HUES48 (cell line): ENCODE measurements at regions not wholly inside any gene's neighbourhood (a gene's known extent, or its start where the extent isn't known, plus 50 kb on each side); places are given as distances from the start of the nearest gene placed in this dataset.

Experiments
- H3K27ac ChIP-seq: one replicate; pipeline ENCODE4 v1.7.0; 2013; ENCODE audit warnings: low read depth, low read length, inconsistent platforms
- H3K27me3 ChIP-seq: 2 replicates; pipeline ENCODE4 v1.6.1; 2013; ENCODE audit warnings: mild to moderate bottlenecking, low read length; ENCODE audit not compliant: control insufficient read depth, insufficient read depth
- H3K36me3 ChIP-seq: 2 replicates; pipeline ENCODE4 v1.6.1; 2013; ENCODE audit warnings: low read length; ENCODE audit not compliant: control insufficient read depth, insufficient read depth
- H3K4me1 ChIP-seq: 2 replicates; pipeline ENCODE4 v1.6.1; 2013; ENCODE audit warnings: mild to moderate bottlenecking, low read length; ENCODE audit not compliant: control insufficient read depth, insufficient read depth
- H3K4me3 ChIP-seq: 2 replicates; pipeline ENCODE4 v1.5.1; 2013; ENCODE audit warnings: mild to moderate bottlenecking, low read depth, low read length
- H3K9ac ChIP-seq: 2 replicates; pipeline ENCODE4 v1.6.1; 2013; ENCODE audit warnings: mild to moderate bottlenecking, low read depth, low read length, moderate library complexity
- H3K9me3 ChIP-seq: 2 replicates; pipeline ENCODE4 v1.6.1; 2013; ENCODE audit warnings: low read length; ENCODE audit not compliant: control insufficient read depth, insufficient read depth

DNA sequence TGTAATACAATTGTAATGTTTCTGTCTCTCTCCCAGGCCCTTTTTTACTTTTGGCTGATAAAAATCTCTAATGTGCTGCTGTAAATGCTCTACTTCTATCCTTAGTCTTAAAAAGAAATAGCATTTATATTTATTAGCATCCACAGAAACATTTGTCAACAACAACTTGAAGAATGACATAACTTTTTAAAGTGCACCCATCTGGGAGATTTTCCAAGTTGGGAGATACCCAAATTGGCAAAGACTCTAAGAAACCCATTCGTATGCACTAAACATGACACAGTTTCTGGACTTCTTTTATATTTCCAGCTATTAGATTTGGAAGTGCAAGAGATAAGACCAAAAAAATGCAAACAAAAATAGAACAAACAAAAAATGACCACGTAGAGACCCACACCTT lies 2287.4 kb upstream of the WWC1 start:
- H3K4me3 ChIP-seq = no peak overlapping the region
- H3K27ac ChIP-seq = no peak overlapping the region
- no peaks in the 10 kb centered on the region for H3K9me3 ChIP-seq
- peaks cover 9% of the 10 kb centered on the region for H3K4me1 ChIP-seq
- no peak overlapping the region for H3K9ac ChIP-seq
- H3K27me3 ChIP-seq = no peaks in the 10 kb centered on the region
- no peaks in the 10 kb centered on the region for H3K36me3 ChIP-seq

DNA sequence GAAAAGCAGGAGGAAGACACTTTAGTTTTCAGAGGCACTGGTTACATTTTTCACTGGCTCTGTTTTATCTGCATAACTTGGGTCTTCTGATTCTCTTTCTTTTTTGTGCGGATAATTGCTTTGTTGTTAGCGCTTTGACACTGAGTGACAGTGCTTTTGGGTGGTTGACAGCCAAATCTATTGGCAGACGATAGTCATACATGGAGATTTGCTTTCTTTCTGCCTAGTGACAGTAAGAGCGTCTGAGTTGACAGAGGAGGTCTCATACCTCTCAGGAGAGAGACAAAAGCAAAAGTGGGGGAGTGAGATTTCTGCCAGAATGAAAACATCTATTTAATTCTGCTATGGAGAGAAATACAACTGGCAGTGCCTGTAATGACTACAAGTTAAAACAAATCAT lies 2278.0 kb upstream of the WWC1 start:
- Histone ChIP-seq H3K27me3 (no peaks in the 10 kb centered on the region), H3K9me3 (no peaks in the 10 kb centered on the region), H3K36me3 (no peaks in the 10 kb centered on the region), H3K9ac (no peak overlapping the region), H3K4me3 (no peak overlapping the region), H3K4me1 (no peaks in the 10 kb centered on the region), H3K27ac (no peak overlapping the region)

DNA sequence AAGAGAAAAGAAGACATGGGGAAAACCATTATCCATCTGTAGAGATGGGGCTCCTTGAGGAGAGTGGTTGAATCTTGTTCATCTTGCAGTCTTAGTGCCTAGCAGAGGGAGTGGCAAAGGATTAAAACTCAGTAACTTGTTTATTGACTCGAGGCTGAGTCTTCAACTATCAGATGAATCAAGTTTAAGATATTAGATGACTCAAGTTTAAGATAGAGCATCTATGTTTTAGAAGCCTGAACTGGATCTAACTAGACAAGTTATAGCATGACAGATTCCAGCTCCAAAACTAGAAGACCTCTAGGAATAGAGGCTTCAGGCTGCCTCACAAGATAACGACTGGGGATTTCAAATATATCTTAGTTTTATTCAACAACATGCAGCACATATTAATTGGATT lies 2277.2 kb upstream of the WWC1 start:
- Histone ChIP-seq H3K9ac (no peak overlapping the region), H3K27ac (no peak overlapping the region), H3K9me3 (no peaks in the 10 kb centered on the region), H3K36me3 (no peaks in the 10 kb centered on the region), H3K27me3 (no peaks in the 10 kb centered on the region), H3K4me3 (no peak overlapping the region), H3K4me1 (no peaks in the 10 kb centered on the region)

DNA sequence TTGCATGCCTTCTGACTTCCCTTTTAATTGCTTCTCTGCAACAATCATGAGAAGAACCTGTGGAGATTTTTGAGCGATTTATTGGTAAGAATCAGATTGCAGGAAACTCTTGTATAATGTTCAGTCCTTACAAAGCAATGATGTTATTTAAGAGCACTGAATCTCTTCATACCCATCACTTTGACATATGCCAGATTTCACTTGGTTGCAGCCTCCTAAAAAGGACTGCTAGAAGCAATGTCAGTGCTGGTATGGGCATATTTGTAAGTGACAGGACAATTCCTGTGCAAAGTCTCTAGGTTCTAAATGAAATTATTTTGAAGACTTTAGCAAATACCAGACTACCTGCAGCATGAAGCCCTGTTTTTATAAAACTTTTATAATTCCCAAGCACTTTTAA lies 2272.7 kb upstream of the WWC1 start:
- 0 out of 2 replicates have a peak, but pooled peaks cover 3% of the 10 kb centered on the region for H3K4me1 ChIP-seq
- H3K4me3 ChIP-seq = no peak overlapping the region
- H3K9me3 ChIP-seq = no peaks in the 10 kb centered on the region
- no peak overlapping the region for H3K27ac ChIP-seq
- H3K27me3 ChIP-seq = no peaks in the 10 kb centered on the region
- H3K36me3 ChIP-seq = no peaks in the 10 kb centered on the region
- H3K9ac ChIP-seq = no peak overlapping the region

DNA sequence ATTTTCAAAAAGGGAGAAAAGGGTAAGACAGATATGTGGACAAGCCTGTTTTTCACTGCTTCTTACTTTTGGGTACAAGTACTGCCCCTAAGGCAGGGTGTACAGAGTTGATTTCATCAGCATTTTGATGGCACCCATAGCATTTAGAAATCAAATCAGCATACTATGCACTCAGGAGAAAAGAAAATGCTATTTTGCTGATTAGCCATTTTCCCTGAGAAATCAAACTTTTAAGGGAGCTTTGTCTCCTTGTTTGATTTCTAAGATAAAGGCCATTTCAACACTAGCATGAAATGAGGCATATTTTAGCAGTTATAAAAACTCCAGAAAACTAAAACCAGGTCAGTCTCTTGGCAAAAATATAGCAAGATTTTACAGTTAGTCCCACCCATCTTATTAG lies 2269.4 kb upstream of the WWC1 start:
- H3K9me3 ChIP-seq = no peaks in the 10 kb centered on the region

DNA sequence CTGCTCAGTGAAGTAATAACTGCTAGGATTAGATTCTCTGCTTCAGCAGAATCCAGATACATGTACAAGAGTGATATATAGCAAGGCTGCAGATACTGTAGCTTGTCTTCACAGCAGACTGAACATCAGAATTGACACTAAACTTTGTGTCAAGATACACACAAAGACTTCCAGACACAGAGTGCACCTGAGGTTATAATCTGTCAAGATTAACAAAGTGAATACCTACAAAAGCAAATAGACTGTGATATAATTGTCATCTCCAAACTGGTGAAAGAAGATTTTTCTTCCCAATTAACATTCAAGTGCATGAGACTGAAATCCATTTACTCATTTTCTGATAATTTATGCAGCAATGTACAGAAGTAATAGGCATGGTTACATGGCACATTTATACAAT lies 2266.5 kb upstream of the WWC1 start:
- Histone ChIP-seq H3K4me1 (0 out of 2 replicates have a peak, but pooled peaks cover 3% of the 10 kb centered on the region), H3K36me3 (no peaks in the 10 kb centered on the region; the same call in 1 of the 2 replicates), H3K27ac (no peak overlapping the region), H3K27me3 (no peaks in the 10 kb centered on the region), H3K9me3 (no peaks in the 10 kb centered on the region), H3K9ac (no peak overlapping the region), H3K4me3 (no peak overlapping the region)

More for the DNA sequence above, 2269.4 kb upstream of the WWC1 start:
- Histone ChIP-seq H3K9ac (no peak overlapping the region), H3K27ac (no peak overlapping the region), H3K4me3 (no peak overlapping the region), H3K27me3 (no peaks in the 10 kb centered on the region), H3K4me1 (0 out of 2 replicates have a peak, but pooled peaks cover 3% of the 10 kb centered on the region), H3K36me3 (no peaks in the 10 kb centered on the region)

DNA sequence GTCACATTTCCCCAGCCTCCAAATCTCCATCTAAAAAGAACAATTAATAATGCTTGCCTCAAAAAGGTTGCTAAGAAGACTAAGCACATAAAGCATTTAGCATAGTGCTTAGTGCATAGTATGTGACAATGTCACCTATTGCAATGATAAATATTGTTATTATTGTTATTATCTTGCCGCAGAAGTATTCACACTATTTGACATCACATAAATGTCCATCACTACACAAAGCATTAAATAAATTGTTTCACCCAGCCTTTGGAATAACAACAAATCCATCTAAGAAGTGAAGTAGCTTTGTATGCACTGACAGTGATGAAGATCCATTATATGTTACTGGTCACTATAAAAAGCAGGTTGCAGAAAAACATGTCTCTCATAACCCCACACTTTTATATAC lies 2263.9 kb upstream of the WWC1 start:
- peaks cover 2% of the 10 kb centered on the region; the same call in 1 of the 2 replicates for H3K4me1 ChIP-seq
- no peaks in the 10 kb centered on the region for H3K27me3 ChIP-seq
- H3K9ac ChIP-seq = no peak overlapping the region
- no peaks in the 10 kb centered on the region for H3K9me3 ChIP-seq
- no peak overlapping the region for H3K27ac ChIP-seq
- no peak overlapping the region for H3K4me3 ChIP-seq
- no peaks in the 10 kb centered on the region; the same call in 1 of the 2 replicates for H3K36me3 ChIP-seq

DNA sequence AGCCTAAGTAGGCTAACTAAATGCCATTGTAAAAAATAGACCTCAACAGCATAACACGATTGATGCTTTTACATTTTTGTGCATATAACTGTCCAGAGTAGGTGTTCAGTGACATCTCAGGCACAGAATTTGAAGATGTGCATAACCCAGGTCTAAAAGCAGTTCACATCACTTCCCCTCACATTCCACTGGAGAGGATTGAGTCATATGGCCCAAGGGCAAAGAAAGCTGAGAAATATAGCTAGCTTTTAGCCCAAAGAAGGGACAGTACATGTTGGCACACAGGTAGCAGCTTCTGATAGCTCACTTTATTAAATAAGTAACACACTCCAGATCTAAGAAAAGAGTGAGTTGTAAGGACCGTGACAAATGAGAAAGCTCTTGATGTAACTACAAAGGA lies 2259.5 kb upstream of the WWC1 start:
- Histone ChIP-seq H3K9ac (no peak overlapping the region), H3K9me3 (no peaks in the 10 kb centered on the region), H3K27ac (no peak overlapping the region), H3K27me3 (no peaks in the 10 kb centered on the region), H3K4me1 (peaks cover 5% of the 10 kb centered on the region; the same call in 1 of the 2 replicates), H3K36me3 (no peaks in the 10 kb centered on the region; the same call in 1 of the 2 replicates), H3K4me3 (no peak overlapping the region)

DNA sequence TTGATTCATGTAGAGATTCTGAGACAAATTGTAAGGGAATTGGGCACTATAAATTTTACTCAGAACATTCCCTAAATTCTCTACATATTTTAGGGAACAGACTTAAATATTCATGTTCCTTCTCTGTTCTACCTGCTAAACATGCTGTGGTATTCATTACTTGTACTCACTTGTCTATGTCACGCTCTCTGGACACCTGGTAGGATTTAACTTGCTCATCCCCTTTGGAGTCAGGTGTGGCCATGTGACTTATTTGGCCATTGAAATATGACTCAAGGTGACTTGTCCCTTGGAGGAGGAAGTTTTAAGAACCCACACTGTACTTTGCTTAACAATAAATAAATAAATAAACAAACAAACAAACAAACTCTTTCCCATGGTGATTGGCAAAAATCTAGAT lies 2258.8 kb upstream of the WWC1 start:
- H3K9me3 ChIP-seq = peaks cover 3% of the 10 kb centered on the region; the same call in 1 of the 2 replicates
- H3K9ac ChIP-seq = no peak overlapping the region
- peaks cover 5% of the 10 kb centered on the region; the same call in 1 of the 2 replicates for H3K4me1 ChIP-seq
- no peaks in the 10 kb centered on the region; the same call in 1 of the 2 replicates for H3K36me3 ChIP-seq
- H3K4me3 ChIP-seq = no peak overlapping the region
- no peaks in the 10 kb centered on the region for H3K27me3 ChIP-seq
- H3K27ac ChIP-seq = no peak overlapping the region

DNA sequence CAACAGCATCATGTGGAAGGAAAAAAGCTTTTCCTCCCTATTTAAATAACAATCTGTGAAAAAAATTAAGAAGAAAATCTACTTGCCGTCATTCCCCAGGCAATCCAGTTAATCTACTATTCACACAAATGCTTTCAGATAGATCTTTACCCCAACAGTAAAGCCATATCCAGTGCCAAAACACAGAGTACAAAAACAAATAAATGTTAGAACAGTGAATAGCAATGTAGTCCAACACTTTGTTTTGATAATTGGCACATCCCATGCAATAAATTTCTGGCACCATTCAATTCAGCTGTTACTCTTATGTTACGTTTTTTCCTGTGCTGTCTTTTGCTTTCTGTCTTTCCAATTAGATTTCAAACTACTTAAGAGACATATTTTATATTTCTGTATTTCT lies 2245.5 kb upstream of the WWC1 start:
- H3K27me3 ChIP-seq = no peaks in the 10 kb centered on the region
- H3K4me3 ChIP-seq = no peak overlapping the region
- no peak overlapping the region for H3K27ac ChIP-seq
- no peaks in the 10 kb centered on the region for H3K4me1 ChIP-seq
- H3K9ac ChIP-seq = no peak overlapping the region
- H3K9me3 ChIP-seq = no peaks in the 10 kb centered on the region
- H3K36me3 ChIP-seq = no peaks in the 10 kb centered on the region

DNA sequence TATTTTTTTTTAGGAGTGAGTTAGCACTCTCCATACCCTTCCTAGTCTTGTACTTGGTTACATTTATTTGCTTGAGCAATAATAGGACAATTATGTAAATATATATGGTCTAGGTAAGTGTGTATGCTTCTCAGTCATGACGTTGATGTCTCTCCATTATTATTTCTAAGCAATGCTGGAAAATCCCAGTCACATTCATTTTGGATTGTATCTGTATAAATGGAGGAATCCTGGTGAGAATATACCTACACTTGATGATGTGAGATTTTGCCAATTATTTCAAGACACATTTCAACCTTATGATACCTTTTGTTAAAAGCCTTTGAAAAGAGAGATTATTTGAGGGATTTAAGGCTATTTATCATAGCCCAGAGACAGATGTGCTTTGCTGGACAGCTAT lies 2244.5 kb upstream of the WWC1 start:
- H3K4me3 ChIP-seq = no peak overlapping the region
- H3K27ac ChIP-seq = no peak overlapping the region
- no peaks in the 10 kb centered on the region for H3K27me3 ChIP-seq
- no peaks in the 10 kb centered on the region for H3K4me1 ChIP-seq
- no peaks in the 10 kb centered on the region for H3K9me3 ChIP-seq
- no peak overlapping the region for H3K9ac ChIP-seq
- H3K36me3 ChIP-seq = no peaks in the 10 kb centered on the region

DNA sequence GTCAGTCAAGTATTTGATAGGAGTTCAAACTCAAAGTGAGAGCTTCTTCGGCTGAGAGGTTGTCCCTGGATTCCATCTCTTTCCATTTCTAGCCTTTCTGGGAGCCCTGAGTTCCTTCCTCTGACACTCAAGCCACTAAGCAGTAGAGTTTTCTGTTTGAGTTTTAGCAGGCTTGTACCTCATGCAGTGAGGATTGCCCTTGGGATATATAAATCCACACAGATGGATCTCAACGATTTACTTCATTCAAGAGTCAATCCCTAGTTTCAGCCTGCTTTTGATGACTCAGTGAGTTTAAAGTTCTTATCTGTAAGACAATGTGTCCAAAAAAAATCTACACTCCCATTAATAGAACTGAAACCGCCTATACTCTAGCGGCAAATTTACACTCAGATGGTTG lies 2240.9 kb upstream of the WWC1 start:
- no peaks in the 10 kb centered on the region for H3K27me3 ChIP-seq
- no peak overlapping the region for H3K27ac ChIP-seq
- H3K36me3 ChIP-seq = no peaks in the 10 kb centered on the region
- H3K9ac ChIP-seq = no peak overlapping the region
- H3K4me1 ChIP-seq = no peaks in the 10 kb centered on the region
- no peak overlapping the region for H3K4me3 ChIP-seq
- H3K9me3 ChIP-seq = no peaks in the 10 kb centered on the region
